NCI-H2196 treated with DMSO at 0.1 percent for 48 hours (cell line): ENCODE measurements at regions not wholly inside any gene's neighbourhood (a gene's known extent, or its start where the extent isn't known, plus 50 kb on each side); places are given as distances from the start of the nearest gene placed in this dataset.

Experiments
- DNase-seq: peaks from one replicate; lab custom pipeline; 2025; ENCODE audit not compliant: unreplicated experiment; lab: John Stamatoyannopoulos, UW

- DNase-seq, result no peak
Measured at GRCh38 chr3:167958141-167958540, 137.6 kb downstream of the GOLIM4 start.

- no peak for DNase-seq
Measured at GRCh38 chr3:167952969-167953368, 142.8 kb downstream of the GOLIM4 start.

GRCh38 chr3:167950212-167950611 lies 145.5 kb downstream of the GOLIM4 start:
- no peak for DNase-seq

GRCh38 chr3:167941234-167941995 lies 154.3 kb downstream of the GOLIM4 start:
- no peak for DNase-seq

- no peak for DNase-seq
Measured at GRCh38 chr3:167940241-167940640, 155.5 kb downstream of the GOLIM4 start.

- DNase-seq, result no peak
Measured at GRCh38 chr3:167938516-167938915, 157.2 kb downstream of the GOLIM4 start.

- peak; percentile 49 for DNase-seq
Measured at GRCh38 chr3:167936019-167936418, 159.7 kb downstream of the GOLIM4 start.

GRCh38 chr3:167930453-167930852 lies 165.3 kb downstream of the GOLIM4 start:
- DNase-seq, result no peak

GRCh38 chr3:167929968-167930367 lies 165.8 kb downstream of the GOLIM4 start:
- no peak for DNase-seq

- no peak for DNase-seq
Measured at GRCh38 chr3:167928381-167928780, 167.3 kb downstream of the GOLIM4 start.

GRCh38 chr3:167920747-167921146 lies 175.0 kb downstream of the GOLIM4 start:
- DNase-seq, result no peak

GRCh38 chr3:167919590-167919989 lies 176.1 kb downstream of the GOLIM4 start:
- DNase-seq, result no peak

GRCh38 chr3:167918686-167919085 lies 177.0 kb downstream of the GOLIM4 start:
- no peak for DNase-seq

GRCh38 chr3:167918008-167918596 lies 177.6 kb downstream of the GOLIM4 start:
- no peak for DNase-seq

- no peak for DNase-seq
Measured at GRCh38 chr3:167913219-167913835, 177.8 kb downstream of the SERPINI1 start.

GRCh38 chr3:167909952-167910351 lies 174.4 kb downstream of the SERPINI1 start:
- no peak for DNase-seq

GRCh38 chr3:167909504-167909896 lies 174.0 kb downstream of the SERPINI1 start:
- no peak for DNase-seq

GRCh38 chr3:167908746-167909503 lies 173.4 kb downstream of the SERPINI1 start:
- DNase-seq, result no peak

- DNase-seq, result no peak
Measured at GRCh38 chr3:167908221-167908620, 172.7 kb downstream of the SERPINI1 start.

GRCh38 chr3:167901138-167901537 lies 165.6 kb downstream of the SERPINI1 start:
- DNase-seq, result no peak

GRCh38 chr3:167899093-167899492 lies 163.6 kb downstream of the SERPINI1 start:
- no peak for DNase-seq

GRCh38 chr3:167898091-167898490 lies 162.6 kb downstream of the SERPINI1 start:
- DNase-seq, result no peak
